PFSK-1 (cell line): ENCODE measurements at regions not wholly inside any gene's neighbourhood (a gene's known extent, or its start where the extent isn't known, plus 50 kb on each side); places are given as distances from the start of the nearest gene placed in this dataset.

Experiments used
- FOXP2 ChIP-seq: optimal IDR thresholded peaks from 2 replicates; pipeline ENCODE3; 2011; ENCODE audit warnings: borderline replicate concordance, control low read depth, inconsistent platforms; ENCODE audit not compliant: insufficient read depth; ENCODE audit errors: extremely low read length, extremely low read depth
- POLR2AphosphoS5 ChIP-seq: IDR thresholded peaks from 2 replicates; pipeline ENCODE4 v1.6.1; 2012; ENCODE audit warnings: low read depth, mild to moderate bottlenecking, control low read depth, low read length, moderate library complexity
- REST ChIP-seq, 2 experiments: IDR thresholded peaks; 2 replicates each; pipeline versions ENCODE4 v1.6.1 to v1.8.0; 2011 to 2012; ENCODE audit warnings: low read depth in 2 of 2, low read length in 2 of 2, control low read depth in 1 of 2, inconsistent platforms in 1 of 2, mild to moderate bottlenecking in 1 of 2, moderate library complexity in 1 of 2; ENCODE audit not compliant: insufficient read depth in 1 of 2
- SIN3A ChIP-seq: IDR thresholded peaks from 2 replicates; pipeline ENCODE4 v1.6.1; 2012; ENCODE audit warnings: mild to moderate bottlenecking, low read length, moderate library complexity, borderline replicate concordance; ENCODE audit not compliant: insufficient read depth
- TAF1 ChIP-seq: IDR thresholded peaks from 2 replicates; pipeline ENCODE4 v1.6.1; 2012; ENCODE audit warnings: low read length, control low read depth, borderline replicate concordance; ENCODE audit not compliant: insufficient read depth

GRCh38 chr4:96352051-96352517, 512.2 kb downstream of the PDHA2 start:
- TF ChIP-seq SIN3A (no peak), TAF1 (no peak), FOXP2 (no peak), REST (IDR thresholded peaks at IDR 0.05; ENCODE audit: insufficient read depth in 1 of 2, low read depth in 2 of 2, low read length in 2 of 2) (no peak), POLR2AphosphoS5 (no peak)

GRCh38 chr4:96354036-96354712, 514.3 kb downstream of the PDHA2 start:
- TF ChIP-seq POLR2AphosphoS5: no peak
- no peak for TF ChIP-seq REST (IDR thresholded peaks at IDR 0.05; ENCODE audit: insufficient read depth in 1 of 2, low read depth in 2 of 2, low read length in 2 of 2)
- no peak for TF ChIP-seq TAF1
- TF ChIP-seq FOXP2: no peak
- no peak for TF ChIP-seq SIN3A

GRCh38 chr4:96355414-96355813, 515.5 kb downstream of the PDHA2 start:
- TF ChIP-seq FOXP2 (no peak), SIN3A (no peak), TAF1 (no peak), REST (IDR thresholded peaks at IDR 0.05; ENCODE audit: insufficient read depth in 1 of 2, low read depth in 2 of 2, low read length in 2 of 2) (no peak), POLR2AphosphoS5 (no peak)

GRCh38 chr4:96356591-96357370, 516.9 kb downstream of the PDHA2 start:
- TF ChIP-seq SIN3A (no peak), REST (IDR thresholded peaks at IDR 0.05; ENCODE audit: insufficient read depth in 1 of 2, low read depth in 2 of 2, low read length in 2 of 2) (no peak), POLR2AphosphoS5 (no peak), TAF1 (no peak), FOXP2 (no peak)
